Pulmonary artery endothelial cell (primary cell): ENCODE measurements at regions not wholly inside any gene's neighbourhood (a gene's known extent, or its start where the extent isn't known, plus 50 kb on each side); places are given as distances from the start of the nearest gene placed in this dataset.

ENCODE experiments used
- DNase-seq: peaks from one replicate; pipeline ENCODE4 v3.0.0-alpha.2; 2011; ENCODE audit warnings: low read depth, low spot score

DNA sequence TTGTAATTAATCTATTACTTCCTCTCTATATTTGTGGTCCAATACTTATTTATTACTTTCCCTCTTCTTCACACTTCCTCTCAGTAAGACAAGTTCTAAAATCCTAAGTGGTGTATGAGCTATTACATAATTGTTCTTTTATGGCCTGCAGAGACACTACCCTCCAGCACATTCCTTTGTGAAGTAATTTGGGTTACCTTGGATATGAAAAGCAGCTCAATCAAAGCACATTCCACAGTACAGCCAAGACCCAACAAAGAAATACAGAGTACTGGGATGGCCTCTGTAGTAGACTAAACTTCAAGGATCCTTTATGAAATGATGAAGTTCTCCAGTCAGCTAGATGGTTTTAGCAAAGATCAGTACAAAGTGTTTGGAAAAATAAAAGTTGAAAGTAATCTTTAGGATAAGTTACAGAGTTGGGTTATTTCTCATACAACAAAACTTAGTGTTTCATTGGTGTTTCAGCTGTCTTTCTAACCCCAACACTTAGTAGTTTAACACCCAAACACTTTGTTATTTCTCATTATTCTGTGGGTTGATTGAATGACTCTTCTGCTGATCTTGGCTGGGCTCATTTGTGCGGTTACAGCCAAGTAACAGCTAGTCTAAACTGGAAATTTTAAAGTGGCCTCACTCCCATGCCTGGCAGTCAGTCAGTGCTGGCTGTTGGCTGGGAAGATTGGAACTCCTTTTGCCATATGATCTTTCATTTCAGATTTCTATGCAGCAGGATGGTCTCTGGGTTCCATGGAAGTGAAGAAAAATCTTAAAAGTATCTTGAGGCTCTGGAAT lies 161.5 kb upstream of the POU3F2 start:
- no peak for DNase-seq

DNA sequence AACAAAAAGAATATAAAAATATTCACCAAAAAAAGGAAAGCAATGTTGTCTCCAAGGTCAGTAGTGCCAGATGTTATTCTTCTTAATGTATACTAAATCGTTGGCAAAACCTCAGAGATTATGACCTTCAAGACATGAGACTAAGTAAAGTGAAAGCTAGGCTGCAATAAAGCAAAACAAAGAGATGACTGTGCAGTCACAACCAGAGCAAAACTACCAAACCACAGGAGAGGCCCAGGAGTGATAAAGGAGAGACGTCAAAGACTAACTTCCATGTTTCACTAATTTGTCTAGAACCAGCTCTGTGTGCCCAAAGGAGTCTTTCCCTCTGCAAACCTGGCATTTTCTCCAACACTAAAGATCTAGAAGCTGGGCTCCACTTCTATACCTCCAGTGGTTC lies 155.9 kb upstream of the POU3F2 start:
- DNase-seq = no peak

DNA sequence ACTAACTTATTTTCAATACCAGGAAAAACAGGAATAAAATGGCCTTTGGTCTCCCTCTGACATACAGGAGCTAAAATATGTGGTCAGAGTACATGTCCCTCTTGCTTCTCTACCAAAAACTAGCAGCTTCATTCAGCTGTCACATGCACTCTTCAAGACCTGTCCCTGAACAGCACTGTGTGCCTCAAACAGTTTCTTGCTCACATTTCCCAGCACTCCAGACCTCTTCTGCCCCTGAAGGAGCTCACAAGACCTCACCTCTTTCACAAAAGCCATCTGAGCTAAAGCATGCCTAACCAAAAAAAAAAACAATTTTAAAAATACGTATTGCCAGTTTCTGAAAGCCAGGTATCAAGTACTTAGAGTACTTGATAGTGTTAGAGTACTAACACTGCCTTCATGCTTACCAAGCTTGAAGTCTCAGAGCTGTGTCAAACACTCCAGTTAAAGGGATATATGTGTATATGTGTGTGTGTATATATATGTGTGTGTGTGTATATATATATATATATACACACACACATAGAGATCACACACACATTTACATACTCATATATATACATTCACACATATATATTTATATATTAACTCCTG lies 148.3 kb upstream of the POU3F2 start:
- no peak for DNase-seq

DNA sequence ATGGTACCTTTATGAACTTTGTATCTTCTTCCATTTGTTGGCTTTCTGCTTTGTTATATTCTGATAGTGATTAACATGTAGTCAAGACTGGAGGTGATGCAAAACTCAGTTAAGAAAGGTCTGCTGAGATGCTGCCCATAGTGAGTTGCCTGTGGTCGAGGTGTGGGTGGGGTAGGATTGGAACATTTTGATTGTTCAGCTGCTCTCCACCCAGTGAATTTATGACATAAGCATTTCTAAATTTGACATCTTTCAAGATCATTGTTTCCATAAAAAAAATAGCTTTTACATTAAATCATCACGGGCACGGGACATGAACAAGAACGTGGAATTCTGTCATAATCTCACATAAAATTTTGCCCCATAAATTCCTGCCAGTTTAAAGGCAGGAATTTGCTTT lies 146.6 kb upstream of the POU3F2 start:
- DNase-seq = no peak

DNA sequence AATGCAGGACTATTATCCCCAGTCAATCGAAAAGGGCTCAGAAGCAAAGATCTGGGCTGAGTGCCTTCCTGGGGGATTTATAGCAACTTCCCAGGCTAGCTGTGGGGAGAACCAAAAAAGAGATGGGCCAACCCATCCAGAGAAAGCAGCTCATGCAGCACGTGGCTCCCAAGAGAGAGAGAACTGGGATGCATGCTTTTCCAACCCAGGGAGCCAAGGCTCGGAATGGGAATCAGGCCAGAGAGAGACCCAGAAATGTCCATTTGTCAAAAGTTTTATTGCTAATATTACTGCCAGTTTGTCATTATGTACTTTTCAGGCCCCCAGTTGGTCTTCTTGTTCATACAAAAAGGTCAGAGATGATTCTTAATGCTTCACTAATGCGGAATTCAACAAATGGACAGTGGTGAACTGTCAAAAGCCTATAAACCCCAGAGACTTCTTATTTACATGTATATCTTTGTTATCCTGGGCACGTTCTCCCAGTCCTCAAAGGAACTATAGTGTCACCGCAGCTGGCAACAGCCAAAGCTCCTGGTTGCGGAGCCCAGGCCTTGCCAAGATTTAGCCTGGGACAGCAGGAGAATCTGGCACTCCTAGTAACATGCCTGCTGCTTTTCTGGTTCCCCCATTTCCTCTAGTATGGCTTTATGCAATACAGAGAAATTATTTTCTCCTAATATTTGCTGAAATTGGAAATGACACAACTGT lies 139.1 kb upstream of the POU3F2 start:
- DNase-seq = no peak

DNA sequence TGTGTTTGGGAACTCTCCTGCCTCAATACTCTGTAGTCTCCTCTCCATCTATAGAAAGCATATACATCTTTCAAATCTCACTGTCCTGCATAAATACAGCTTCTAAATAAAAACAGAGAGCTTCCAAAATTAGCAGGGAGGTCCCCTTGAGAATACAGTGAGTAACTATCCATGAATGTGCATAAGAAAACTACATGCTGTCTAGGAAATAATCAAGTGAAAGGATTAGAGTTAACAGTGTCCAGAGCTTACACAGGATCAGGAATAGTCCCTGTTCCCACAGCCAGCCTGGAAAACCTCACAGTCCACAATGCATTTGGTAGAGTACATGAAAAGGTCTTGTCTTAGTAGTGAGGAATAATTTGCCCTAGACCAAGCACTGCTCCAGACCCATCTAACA lies 123.0 kb upstream of the POU3F2 start:
- no peak for DNase-seq

DNA sequence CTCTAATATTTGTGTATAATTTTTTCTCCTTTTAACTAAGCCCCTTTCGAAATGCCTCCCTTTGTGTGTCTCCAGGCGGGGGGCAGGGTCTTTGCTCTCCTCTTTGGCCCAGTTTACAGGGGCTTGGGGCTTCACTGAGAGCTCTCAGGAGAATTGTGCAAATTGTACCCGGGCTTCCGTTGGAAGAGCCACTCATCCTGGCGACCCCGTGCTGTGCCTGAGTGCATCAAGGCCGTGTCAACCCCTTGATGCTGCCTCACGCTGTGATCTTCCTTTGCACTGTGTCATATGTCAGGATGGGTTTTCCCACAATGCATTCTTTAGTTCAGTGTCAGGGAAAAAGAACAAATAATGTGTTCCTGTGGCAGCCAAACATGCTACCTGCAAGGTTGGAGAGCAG lies 118.0 kb upstream of the POU3F2 start:
- no peak for DNase-seq

DNA sequence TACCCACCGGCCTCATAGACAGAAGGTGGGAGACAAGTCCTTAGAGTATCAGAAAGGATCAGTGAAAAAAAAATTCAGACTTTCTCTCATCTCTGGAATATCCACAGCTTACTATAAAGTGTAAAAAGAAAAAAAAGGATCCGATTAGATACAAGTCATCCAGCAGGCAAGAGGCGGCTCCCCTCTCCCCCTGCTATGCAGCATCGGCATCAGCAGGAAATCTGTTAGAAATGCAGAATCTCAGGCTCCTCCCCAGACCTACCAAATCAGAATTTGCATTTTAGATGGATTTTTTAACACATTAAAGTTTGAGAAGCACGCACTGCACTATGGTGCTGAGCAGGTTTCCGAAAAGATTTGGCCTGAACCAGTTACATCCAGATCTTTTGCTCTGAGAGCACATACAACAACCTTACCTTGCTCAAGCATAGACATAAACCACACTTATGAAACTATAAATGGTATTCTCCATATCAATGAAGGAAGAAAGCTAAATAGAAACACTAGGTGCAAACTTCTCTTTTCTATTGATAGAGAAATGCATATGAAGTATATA lies 117.0 kb upstream of the POU3F2 start:
- DNase-seq = no peak

DNA sequence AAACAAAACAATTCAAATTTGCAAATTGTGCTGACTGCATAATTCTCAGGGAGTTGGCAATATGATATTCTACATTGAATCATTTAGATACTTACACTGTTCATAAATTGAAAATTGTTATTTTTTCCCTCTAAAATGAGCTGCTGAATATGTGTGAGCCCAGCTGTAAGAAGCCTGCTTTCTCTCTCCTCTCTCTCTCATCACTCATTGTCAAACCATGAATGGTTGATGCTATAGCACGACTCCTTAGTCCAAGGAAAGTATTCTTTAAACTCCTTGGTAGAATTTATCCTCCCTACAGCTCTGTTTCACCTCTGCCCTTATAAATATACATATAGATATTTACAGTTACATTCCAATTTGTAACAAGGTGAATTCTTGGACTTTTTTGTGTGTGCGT lies 116.4 kb upstream of the POU3F2 start:
- no peak for DNase-seq

DNA sequence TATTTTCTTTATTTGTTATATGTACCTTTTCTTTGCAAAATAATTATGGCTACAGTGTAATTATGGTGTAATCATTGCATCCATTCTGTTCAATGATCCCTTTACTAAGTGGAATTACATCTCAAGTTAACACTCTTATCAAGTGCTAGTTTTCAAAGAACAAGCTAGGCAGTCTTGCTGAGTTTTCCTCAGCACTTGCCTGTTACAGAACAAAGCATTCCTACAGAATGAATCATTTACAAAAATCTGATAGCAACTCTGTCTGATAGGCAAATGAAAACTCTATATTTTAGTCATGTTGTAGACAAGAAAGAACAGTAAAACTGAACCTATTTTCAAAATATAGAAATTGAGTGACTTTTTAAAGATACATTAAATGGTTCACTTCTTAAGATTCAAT lies 109.8 kb upstream of the POU3F2 start:
- no peak for DNase-seq

DNA sequence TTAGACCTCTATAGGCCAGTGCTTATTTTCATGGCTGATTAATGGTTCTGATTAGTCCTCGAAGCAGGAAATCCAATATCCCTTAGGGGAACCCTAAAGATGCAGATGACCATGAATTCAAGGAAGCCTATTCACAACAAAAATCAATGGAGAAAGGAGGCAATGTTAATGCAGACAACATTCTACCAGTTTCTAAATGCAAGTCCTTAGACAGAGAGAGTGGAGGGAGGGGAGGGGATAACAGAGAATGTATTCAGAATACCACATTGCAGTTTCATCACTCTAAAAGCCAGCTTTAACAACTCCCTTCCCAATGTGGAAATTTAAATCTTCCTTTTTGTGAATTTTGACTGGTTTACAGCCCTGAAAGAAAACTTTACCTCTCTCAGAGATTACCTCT lies 87.1 kb upstream of the POU3F2 start:
- no peak for DNase-seq

DNA sequence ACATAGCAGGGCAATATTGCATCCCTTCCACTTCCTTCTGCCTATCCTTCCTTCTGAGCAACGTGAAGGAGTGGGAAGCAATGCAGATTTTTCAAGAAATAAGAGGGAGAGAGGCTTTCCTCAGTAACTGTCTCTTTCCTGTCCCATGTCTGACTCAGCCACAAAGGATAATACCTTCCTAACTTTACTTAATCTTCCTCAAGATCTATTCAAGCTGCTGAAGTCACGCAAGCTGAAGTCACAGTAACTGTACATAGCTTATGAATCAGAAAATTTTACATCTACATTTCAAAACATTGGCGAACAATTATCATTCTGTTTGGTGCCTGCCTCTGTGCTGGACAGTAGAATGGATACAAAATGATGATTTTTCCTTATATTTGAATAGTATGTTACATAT lies 86.4 kb upstream of the POU3F2 start:
- no peak for DNase-seq

DNA sequence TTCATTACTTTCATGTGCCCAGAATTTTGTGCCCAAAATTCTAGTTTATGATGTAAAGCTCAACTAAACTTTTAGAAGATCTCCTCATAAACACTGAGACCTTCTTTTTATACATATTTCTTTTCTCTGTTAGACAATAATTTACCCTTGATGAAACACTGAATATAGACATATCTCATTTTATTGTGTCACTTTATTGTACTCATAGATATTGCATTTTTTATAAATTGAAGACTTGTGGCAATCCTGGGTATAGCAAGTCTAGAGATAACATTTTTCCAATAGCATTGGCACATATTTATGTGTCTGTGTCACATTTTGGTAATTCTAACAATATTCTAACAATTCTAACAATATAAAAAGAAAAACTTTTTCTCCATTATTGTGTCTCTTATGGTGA lies 74.9 kb upstream of the POU3F2 start:
- DNase-seq = no peak

DNA sequence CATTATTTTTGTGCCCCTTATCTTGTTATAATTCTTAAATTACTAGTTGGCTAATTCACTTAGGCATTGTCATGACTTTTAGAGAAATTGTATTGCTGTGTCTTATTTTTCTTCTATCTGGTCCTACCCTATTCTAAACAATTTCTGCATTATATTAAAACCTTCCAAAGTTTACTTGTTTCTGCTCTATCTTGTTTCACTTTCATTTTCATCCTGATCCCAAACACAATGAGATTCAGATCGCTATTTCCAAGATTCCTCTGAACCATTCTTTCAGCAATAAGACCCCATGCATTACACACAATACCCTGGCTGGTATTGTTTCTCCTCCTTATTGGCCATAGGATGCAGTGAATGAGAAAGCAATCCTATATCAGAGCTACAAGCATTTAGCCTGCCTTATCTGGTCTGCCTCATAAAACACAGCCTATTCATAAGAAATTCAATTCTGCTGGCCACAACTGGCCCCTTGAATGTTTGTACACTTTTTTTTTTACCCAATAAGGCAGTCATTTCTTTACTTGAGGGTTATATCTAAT lies 69.9 kb upstream of the POU3F2 start:
- DNase-seq = no peak

DNA sequence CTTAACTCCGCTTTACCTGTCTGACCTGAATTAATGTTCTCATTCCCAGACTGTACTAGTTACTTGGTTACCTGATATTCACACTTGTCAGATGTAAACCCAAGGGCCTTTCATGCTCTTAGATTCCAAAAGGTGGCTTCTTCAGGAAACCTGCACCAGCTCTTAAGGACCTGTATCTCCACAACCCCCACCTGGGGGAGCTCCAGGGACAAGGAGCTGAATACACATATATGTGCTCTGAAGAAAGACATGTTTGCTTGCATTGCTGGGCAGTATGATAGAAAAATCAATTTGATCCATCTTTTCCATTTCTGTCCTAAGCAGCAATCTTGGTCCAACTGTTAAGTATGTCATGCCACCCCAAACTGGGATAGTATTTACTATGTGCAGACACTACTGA lies 64.8 kb upstream of the POU3F2 start:
- no peak for DNase-seq

DNA sequence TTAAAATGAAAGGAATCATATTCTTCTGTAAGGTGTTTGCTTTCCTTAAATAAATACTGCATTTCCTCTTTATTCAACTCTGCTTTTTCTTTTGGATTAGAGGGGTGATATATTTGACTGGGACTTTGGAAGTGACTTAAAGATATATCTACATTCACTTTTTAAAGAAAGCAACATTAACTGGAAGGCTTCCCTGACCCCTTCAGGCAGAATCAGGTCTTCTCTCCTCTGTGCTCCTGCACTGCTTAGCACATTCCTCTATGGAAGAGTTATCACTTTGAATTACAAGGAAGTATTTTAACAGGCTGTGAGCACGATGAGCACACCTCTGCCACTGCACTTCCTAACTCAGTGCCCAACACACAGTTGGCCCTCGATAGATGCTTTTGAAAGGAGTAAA lies 59.2 kb upstream of the POU3F2 start:
- no peak for DNase-seq

DNA sequence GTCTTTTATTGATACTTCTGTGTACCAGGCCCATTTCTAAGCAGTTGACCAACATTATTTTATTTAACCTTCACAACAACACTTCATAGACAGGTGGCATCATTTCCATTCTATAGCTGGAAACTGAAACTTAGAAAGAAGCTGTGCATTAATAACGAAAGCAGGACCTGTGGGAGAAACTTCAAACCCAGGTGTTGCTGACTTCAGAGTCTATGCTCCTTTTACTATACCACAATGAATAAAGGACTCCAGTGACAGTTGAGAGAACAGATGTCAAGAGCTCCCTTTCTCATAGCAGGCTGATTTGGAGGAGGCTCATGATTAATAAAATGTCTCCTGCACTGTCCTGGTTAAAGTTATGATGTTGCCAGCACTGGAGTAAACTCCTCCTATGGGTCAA lies 56.6 kb upstream of the POU3F2 start:
- DNase-seq = no peak

DNA sequence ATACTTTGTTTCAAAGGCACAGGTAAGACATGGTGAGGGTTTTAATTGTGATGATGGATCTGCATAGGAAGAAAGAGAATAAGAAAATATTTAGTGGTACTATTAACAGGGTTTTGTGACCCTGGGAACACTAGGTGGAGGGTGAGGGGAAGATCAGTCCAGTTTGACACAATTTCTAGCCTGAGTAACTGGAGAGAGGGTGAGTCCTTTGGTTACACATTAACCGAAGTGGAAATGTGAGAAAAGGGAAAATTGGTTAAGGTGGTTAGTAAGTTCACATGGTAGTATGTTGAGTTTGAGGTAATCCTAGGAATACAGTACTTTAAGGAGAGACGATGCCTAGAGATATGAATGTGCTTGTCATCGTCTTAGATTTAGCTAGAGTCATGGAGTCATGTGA lies 54.8 kb upstream of the POU3F2 start:
- no peak for DNase-seq

DNA sequence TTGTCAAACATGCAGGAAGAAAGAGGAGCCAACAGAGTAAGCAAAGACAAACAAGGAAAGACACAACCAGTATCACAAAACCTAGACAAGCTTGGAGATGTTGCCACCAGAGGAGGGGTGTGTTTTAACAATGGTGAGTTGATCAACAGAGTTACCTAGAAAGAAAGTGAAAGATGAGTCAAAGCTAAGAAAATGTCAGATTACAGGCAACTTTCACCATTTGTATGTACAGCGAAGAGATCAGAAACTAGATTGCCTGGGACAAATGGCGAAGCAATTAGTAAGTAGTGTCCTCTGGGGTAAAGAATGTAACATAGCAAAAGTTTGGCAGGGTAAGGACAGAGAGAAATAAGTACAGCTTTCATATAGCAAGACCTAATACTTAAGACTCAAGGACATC lies 51.6 kb upstream of the POU3F2 start:
- DNase-seq = no peak

DNA sequence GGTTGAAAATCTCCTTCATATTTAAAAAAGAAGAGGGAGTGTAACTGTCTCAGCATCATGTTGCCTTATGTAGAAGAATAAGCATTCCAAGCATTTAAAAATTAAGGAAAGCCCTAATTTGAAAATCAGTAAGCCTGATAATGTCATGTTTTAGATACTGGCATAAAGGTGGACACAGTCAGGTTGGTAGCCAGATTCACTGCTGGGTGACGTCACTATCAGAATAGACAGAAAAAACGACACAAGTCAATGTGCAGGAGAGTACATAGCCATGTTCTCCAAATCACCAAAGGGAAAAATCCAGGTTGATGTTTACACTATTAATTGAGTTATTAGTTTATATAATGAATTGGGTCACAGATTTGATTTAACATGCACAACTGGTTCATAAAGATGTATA lies 50.8 kb upstream of the POU3F2 start:
- DNase-seq = no peak
